GM18951 (cell line): ENCODE measurements at regions not wholly inside any gene's neighbourhood (a gene's known extent, or its start where the extent isn't known, plus 50 kb on each side); places are given as distances from the start of the nearest gene placed in this dataset.

Source experiments
- POLR2A ChIP-seq: IDR thresholded peaks from 4 replicates; pipeline ENCODE4 v1.6.1; 2011; ENCODE audit warnings: mild to moderate bottlenecking; ENCODE audit not compliant: insufficient read length, insufficient read depth; ENCODE audit errors: extremely low read depth
- in situ Hi-C: fragments of 300-500 bp; cut with MboI; formaldehyde crosslinking; loops from one replicate; pipeline ENCODE4 v1.12.0; 2022; ENCODE audit warnings: low sequenced_read_pairs, mixed read lengths, inconsistent platforms; ENCODE audit not compliant: unreplicated experiment

GRCh38 chr15:31433091-31433490 is 106.5 kb downstream of the KLF13 start:
- no peak for TF ChIP-seq POLR2A
- in situ Hi-C loops = loop anchor here (25.0 kb wide), 1 partner anchor 221 kb away; no protein-coding TSS in a partner anchor

- in situ Hi-C loops = loop anchor here (25.0 kb wide), 1 partner anchor 221 kb away; no protein-coding TSS in a partner anchor
- TF ChIP-seq POLR2A = no peak
These were observed 106.9 kb downstream of the KLF13 start for GRCh38 chr15:31433574-31433973.

GRCh38 chr15:31434275-31434587 is 107.6 kb downstream of the KLF13 start:
- no peak for TF ChIP-seq POLR2A
- in situ Hi-C loops = loop anchor here (25.0 kb wide), 1 partner anchor 222 kb away; no protein-coding TSS in a partner anchor

GRCh38 chr15:31434588-31435260 is 108.1 kb downstream of the KLF13 start:
- no peak for TF ChIP-seq POLR2A
- in situ Hi-C loops = loop anchor here (25.0 kb wide), 1 partner anchor 222 kb away; no protein-coding TSS in a partner anchor

GRCh38 chr15:31435261-31435911 is 108.8 kb downstream of the KLF13 start:
- TF ChIP-seq POLR2A = peak; percentile 49
- in situ Hi-C loops = loop anchor here (25.0 kb wide), 1 partner anchor 223 kb away; no protein-coding TSS in a partner anchor

GRCh38 chr15:31435912-31436628 is 109.4 kb downstream of the KLF13 start:
- TF ChIP-seq POLR2A = peak; percentile 53
- in situ Hi-C loops = loop anchor here (25.0 kb wide), 1 partner anchor 224 kb away; no protein-coding TSS in a partner anchor

- TF ChIP-seq POLR2A = peak; percentile 28
These were observed 111.1 kb downstream of the KLF13 start for GRCh38 chr15:31437686-31438085.

GRCh38 chr15:31438601-31439265 is 112.1 kb downstream of the KLF13 start:
- in situ Hi-C loops = loop anchor here (25.0 kb wide), 1 partner anchor 226 kb away; no protein-coding TSS in a partner anchor

More at GRCh38 chr15:31437686-31438085, 111.1 kb downstream of the KLF13 start:
- in situ Hi-C loops = loop anchor here (25.0 kb wide), 1 partner anchor 225 kb away; no protein-coding TSS in a partner anchor

GRCh38 chr15:31439328-31439727 is 112.7 kb downstream of the KLF13 start:
- in situ Hi-C loops = loop anchor here (25.0 kb wide), 1 partner anchor 227 kb away; no protein-coding TSS in a partner anchor
- no peak for TF ChIP-seq POLR2A

More at GRCh38 chr15:31438601-31439265, 112.1 kb downstream of the KLF13 start:
- TF ChIP-seq POLR2A = no peak

- in situ Hi-C loops = loop anchor here (25.0 kb wide), 1 partner anchor 228 kb away; no protein-coding TSS in a partner anchor
These were observed 113.6 kb downstream of the KLF13 start for GRCh38 chr15:31440216-31440615.

- in situ Hi-C loops = loop anchor here (25.0 kb wide), 1 partner anchor 229 kb away; no protein-coding TSS in a partner anchor
- TF ChIP-seq POLR2A = peak; percentile 44
These were observed 114.2 kb downstream of the KLF13 start for GRCh38 chr15:31440754-31441311.

- TF ChIP-seq POLR2A = no peak
- in situ Hi-C loops = loop anchor here (25.0 kb wide), 1 partner anchor 230 kb away; no protein-coding TSS in a partner anchor
These were observed 115.6 kb downstream of the KLF13 start for GRCh38 chr15:31442226-31442625.

- in situ Hi-C loops = loop anchor here (25.0 kb wide), 1 partner anchor 230 kb away; no protein-coding TSS in a partner anchor
- TF ChIP-seq POLR2A = no peak
These were observed 116.1 kb downstream of the KLF13 start for GRCh38 chr15:31442699-31443111.
